Esophagus muscularis mucosa (tissue), 3 donors: ENCODE measurements at regions not wholly inside any gene's neighbourhood (a gene's known extent, or its start where the extent isn't known, plus 50 kb on each side); places are given as distances from the start of the nearest gene placed in this dataset.

Experiments used
- POLR2A ChIP-seq: fragments of 450-650 bp; IDR thresholded peaks from one replicate; pipeline ENCODE4 v1.6.1; 2017; ENCODE audit warnings: antibody characterized with exemption, moderate library complexity, mild to moderate bottlenecking, low read depth
- TF ChIP-seq, protein P1 (sequence below), 3 experiments: fragments of 200-600 bp in 2 of 3; fragments of 450-650 bp in 1 of 3; sonication (generic) in 2 of 3; IDR thresholded peaks; one replicate each; pipeline ENCODE4 v1.5.1; 2017 to 2019; ENCODE audit warnings: antibody characterized with exemption in 3 of 3, mild to moderate bottlenecking in 2 of 3, moderate library complexity in 1 of 3

DNA sequence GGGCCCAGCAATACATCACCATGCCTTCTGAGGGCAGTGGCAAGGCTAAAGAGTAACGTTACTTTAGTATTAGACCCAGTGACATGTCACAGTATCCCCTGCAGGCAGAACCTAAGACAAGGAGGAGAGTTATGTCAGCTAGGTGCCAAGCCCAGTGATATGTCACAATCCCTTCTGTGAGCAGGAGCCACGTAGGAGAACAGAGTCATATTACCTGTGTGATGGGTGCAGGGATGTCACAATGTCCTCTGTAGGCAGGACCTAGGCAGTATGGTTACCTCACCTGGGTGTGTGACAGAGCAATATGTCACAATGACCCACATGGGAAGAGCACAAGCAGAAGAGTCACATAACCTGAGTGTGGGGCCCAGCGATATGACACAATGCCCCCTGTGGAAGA lies 121.8 kb downstream of the ZNF675 start:
- no peak for TF ChIP-seq POLR2A
- TF ChIP-seq, protein P1, sequence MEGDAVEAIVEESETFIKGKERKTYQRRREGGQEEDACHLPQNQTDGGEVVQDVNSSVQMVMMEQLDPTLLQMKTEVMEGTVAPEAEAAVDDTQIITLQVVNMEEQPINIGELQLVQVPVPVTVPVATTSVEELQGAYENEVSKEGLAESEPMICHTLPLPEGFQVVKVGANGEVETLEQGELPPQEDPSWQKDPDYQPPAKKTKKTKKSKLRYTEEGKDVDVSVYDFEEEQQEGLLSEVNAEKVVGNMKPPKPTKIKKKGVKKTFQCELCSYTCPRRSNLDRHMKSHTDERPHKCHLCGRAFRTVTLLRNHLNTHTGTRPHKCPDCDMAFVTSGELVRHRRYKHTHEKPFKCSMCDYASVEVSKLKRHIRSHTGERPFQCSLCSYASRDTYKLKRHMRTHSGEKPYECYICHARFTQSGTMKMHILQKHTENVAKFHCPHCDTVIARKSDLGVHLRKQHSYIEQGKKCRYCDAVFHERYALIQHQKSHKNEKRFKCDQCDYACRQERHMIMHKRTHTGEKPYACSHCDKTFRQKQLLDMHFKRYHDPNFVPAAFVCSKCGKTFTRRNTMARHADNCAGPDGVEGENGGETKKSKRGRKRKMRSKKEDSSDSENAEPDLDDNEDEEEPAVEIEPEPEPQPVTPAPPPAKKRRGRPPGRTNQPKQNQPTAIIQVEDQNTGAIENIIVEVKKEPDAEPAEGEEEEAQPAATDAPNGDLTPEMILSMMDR (IDR thresholded peaks at IDR 0.05): no peak
